GM21529 (cell line): ENCODE measurements at regions not wholly inside any gene's neighbourhood (a gene's known extent, or its start where the extent isn't known, plus 50 kb on each side); places are given as distances from the start of the nearest gene placed in this dataset.

ENCODE experiments used
- ATAC-seq: cut with Tn5 transposase; IDR thresholded peaks from one replicate; pipeline ENCODE4 v1.9.1; 2021; ENCODE audit not compliant: unreplicated experiment

- ATAC-seq = no peak
Measured at GRCh38 chr14:87547536-87547935, 445.4 kb downstream of the GALC start.

- no peak for ATAC-seq
Measured at GRCh38 chr14:87542288-87542687, 450.7 kb downstream of the GALC start.

- ATAC-seq = no peak
Measured at GRCh38 chr14:87540339-87540738, 452.6 kb downstream of the GALC start.

- no peak for ATAC-seq
Measured at GRCh38 chr14:87529081-87529480, 463.9 kb downstream of the GALC start.

- no peak for ATAC-seq
Measured at GRCh38 chr14:87526731-87527130, 466.3 kb downstream of the GALC start.

- no peak for ATAC-seq
Measured at GRCh38 chr14:87524011-87524410, 469.0 kb downstream of the GALC start.

GRCh38 chr14:87522575-87522974 lies 470.4 kb downstream of the GALC start:
- ATAC-seq = no peak

GRCh38 chr14:87508333-87508732 lies 484.6 kb downstream of the GALC start:
- ATAC-seq = no peak

GRCh38 chr14:87503711-87504110 lies 489.3 kb downstream of the GALC start:
- ATAC-seq = no peak

GRCh38 chr14:87497301-87497700 lies 495.7 kb downstream of the GALC start:
- no peak for ATAC-seq

GRCh38 chr14:87494010-87494409 lies 499.0 kb downstream of the GALC start:
- no peak for ATAC-seq

- ATAC-seq = no peak
Measured at GRCh38 chr14:87492561-87492960, 500.4 kb downstream of the GALC start.

GRCh38 chr14:87491816-87492215 lies 501.2 kb downstream of the GALC start:
- ATAC-seq = no peak

GRCh38 chr14:87489196-87489819 lies 503.7 kb downstream of the GALC start:
- ATAC-seq = no peak

GRCh38 chr14:87483271-87484260 lies 509.4 kb downstream of the GALC start:
- ATAC-seq = no peak

GRCh38 chr14:87468531-87468930 lies 524.5 kb downstream of the GALC start:
- ATAC-seq = no peak

- ATAC-seq = no peak
Measured at GRCh38 chr14:87467578-87467977, 525.4 kb downstream of the GALC start.

- ATAC-seq = no peak
Measured at GRCh38 chr14:87465770-87466169, 527.2 kb downstream of the GALC start.

GRCh38 chr14:87461704-87462103 lies 531.3 kb downstream of the GALC start:
- ATAC-seq = no peak

- no peak for ATAC-seq
Measured at GRCh38 chr14:87457720-87458119, 535.3 kb downstream of the GALC start.

GRCh38 chr14:87450193-87450592 lies 542.8 kb downstream of the GALC start:
- ATAC-seq = no peak

GRCh38 chr14:87449016-87449415 lies 544.0 kb downstream of the GALC start:
- ATAC-seq = no peak
